Endodermal cell (in vitro differentiated cells): ENCODE measurements at regions not wholly inside any gene's neighbourhood (a gene's known extent, or its start where the extent isn't known, plus 50 kb on each side); places are given as distances from the start of the nearest gene placed in this dataset.
A peak's percentile ranks its signal among the peaks of the same experiment; 100 is the strongest.

Experiments used
- DNase-seq: peaks from one replicate; pipeline ENCODE4 v3.0.0-alpha.2; 2017
- H3K27ac ChIP-seq: 2 replicates; pipeline ENCODE4 v1.5.1; 2013; ENCODE audit warnings: mild to moderate bottlenecking, low read depth, low read length, moderate library complexity
- H3K27me3 ChIP-seq: 2 replicates; pipeline ENCODE4 v1.6.1; 2013; ENCODE audit warnings: mild to moderate bottlenecking, low read length, moderate library complexity; ENCODE audit not compliant: insufficient read depth, control insufficient read depth, poor library complexity, severe bottlenecking
- H3K36me3 ChIP-seq: 2 replicates; pipeline ENCODE4 v1.7.0; 2013; ENCODE audit warnings: mild to moderate bottlenecking, low read length, moderate library complexity; ENCODE audit not compliant: control insufficient read depth, insufficient read depth
- H3K4me1 ChIP-seq: one replicate; pipeline ENCODE4 v1.7.0; 2013; ENCODE audit warnings: low read length; ENCODE audit not compliant: control insufficient read depth, insufficient read depth
- H3K4me3 ChIP-seq: 2 replicates; pipeline ENCODE4 v1.5.1; 2013; ENCODE audit warnings: mild to moderate bottlenecking, low read length, moderate library complexity
- H3K9ac ChIP-seq: 2 replicates; pipeline ENCODE4 v1.6.1; 2013; ENCODE audit warnings: mild to moderate bottlenecking, low read length, moderate library complexity; ENCODE audit not compliant: poor library complexity, severe bottlenecking; ENCODE audit errors: extremely low read depth
- H3K9me3 ChIP-seq: 2 replicates; pipeline ENCODE4 v1.6.1; 2013; ENCODE audit warnings: mild to moderate bottlenecking, low read length, moderate library complexity; ENCODE audit not compliant: control insufficient read depth
- H3K27ac Mint-ChIP-seq: 2 replicates; pipeline ENCODE4 v1.8.0; 2020; ENCODE audit warnings: mixed read lengths
- H3K27me3 Mint-ChIP-seq: 2 replicates; pipeline ENCODE4 v1.8.0; 2021; ENCODE audit warnings: mild to moderate bottlenecking, mixed read lengths; ENCODE audit not compliant: insufficient read depth
- H3K36me3 Mint-ChIP-seq: 2 replicates; pipeline ENCODE4 v1.8.0; 2020; ENCODE audit warnings: low read depth, mixed read lengths
- H3K4me1 Mint-ChIP-seq: 2 replicates; pipeline ENCODE4 v1.8.0; 2020; ENCODE audit warnings: mixed read lengths
- H3K4me3 Mint-ChIP-seq: 2 replicates; pipeline ENCODE4 v1.8.0; 2020; ENCODE audit warnings: mild to moderate bottlenecking, moderate library complexity, mixed read lengths
- H3K9me3 Mint-ChIP-seq: 2 replicates; pipeline ENCODE4 v1.8.0; 2020; ENCODE audit warnings: mild to moderate bottlenecking, mixed read lengths
- CTCF ChIP-seq: fragments of 200-600 bp; sonication (generic); conservative IDR thresholded peaks from 2 replicates; pipeline ENCODE4 v1.5.0; 2021; ENCODE audit warnings: antibody characterized with exemption, mild to moderate bottlenecking
- WGBS, 2 experiments: methylation state at CpG; one replicate each; pipeline versions ENCODE4 v1.1.5 to v1.1.7; 2013; ENCODE audit warnings: missing lambda C conversion rate in 2 of 2, mixed read lengths in 1 of 2; ENCODE audit not compliant: insufficient coverage in 1 of 2, insufficient read length in 1 of 2; 5-methylcytosine and 5-hydroxymethylcytosine counted together

- H3K27ac ChIP-seq = no peak overlapping the region
- 43 to 76% methylated on average over 1 to 2 of the region's 2 CpGs for WGBS, 2 experiments
- H3K27me3 Mint-ChIP-seq = no peaks in the 10 kb centered on the region
- H3K4me3 ChIP-seq = no peak overlapping the region
- H3K4me1 ChIP-seq = peaks cover 3% of the 10 kb centered on the region
- no peaks in the 10 kb centered on the region for H3K9me3 ChIP-seq
- no peak overlapping the region for H3K27ac Mint-ChIP-seq
- no peak for DNase-seq
- H3K36me3 Mint-ChIP-seq = no peaks in the 10 kb centered on the region
- H3K36me3 ChIP-seq = no peaks in the 10 kb centered on the region
- H3K9ac ChIP-seq = no peak overlapping the region
- no peak overlapping the region for H3K4me3 Mint-ChIP-seq
- no peaks in the 10 kb centered on the region for H3K27me3 ChIP-seq
- no peaks in the 10 kb centered on the region for H3K9me3 Mint-ChIP-seq
- H3K4me1 Mint-ChIP-seq = peaks cover 6% of the 10 kb centered on the region
- TF ChIP-seq CTCF = no peak
Observed at GRCh38 chr5:87845734-87846133, 422.9 kb downstream of the TMEM161B start.

GRCh38 chr5:87844866-87845265, 423.8 kb downstream of the TMEM161B start:
- Mint-ChIP-seq H3K9me3 (peaks cover 6% of the 10 kb centered on the region), H3K4me1 (peaks cover 6% of the 10 kb centered on the region), H3K27ac (no peak overlapping the region), H3K4me3 (no peak overlapping the region), H3K27me3 (no peaks in the 10 kb centered on the region), H3K36me3 (peaks cover under 1% of the 10 kb centered on the region)
- no peak for DNase-seq
- Histone ChIP-seq H3K36me3 (no peaks in the 10 kb centered on the region), H3K27me3 (no peaks in the 10 kb centered on the region), H3K9me3 (peaks cover under 1% of the 10 kb centered on the region), H3K4me3 (no peak overlapping the region), H3K4me1 (peaks cover 3% of the 10 kb centered on the region), H3K27ac (no peak overlapping the region), H3K9ac (no peak overlapping the region)
- no peak for TF ChIP-seq CTCF
- 88 to 94% methylated on average over 2 to 4 of the region's 4 CpGs for WGBS, 2 experiments

GRCh38 chr5:87844449-87844848, 424.2 kb downstream of the TMEM161B start:
- Histone ChIP-seq H3K27ac (no peak overlapping the region), H3K36me3 (no peaks in the 10 kb centered on the region), H3K27me3 (no peaks in the 10 kb centered on the region), H3K4me3 (no peak overlapping the region), H3K4me1 (peaks cover 3% of the 10 kb centered on the region), H3K9me3 (peaks cover 5% of the 10 kb centered on the region), H3K9ac (no peak overlapping the region)
- peaks cover 6% of the 10 kb centered on the region for H3K4me1 Mint-ChIP-seq
- TF ChIP-seq CTCF = peak; percentile 19
- no peak for DNase-seq
- H3K27me3 Mint-ChIP-seq = no peaks in the 10 kb centered on the region
- H3K36me3 Mint-ChIP-seq = peaks cover 2% of the 10 kb centered on the region
- no peak overlapping the region for H3K27ac Mint-ChIP-seq
- H3K9me3 Mint-ChIP-seq = peaks cover 8% of the 10 kb centered on the region
- no peak overlapping the region for H3K4me3 Mint-ChIP-seq
- WGBS, 2 experiments = 93 to 100% methylated on average over 1 of the region's 1 CpG
